Loucy (cell line): ENCODE measurements at regions not wholly inside any gene's neighbourhood (a gene's known extent, or its start where the extent isn't known, plus 50 kb on each side); places are given as distances from the start of the nearest gene placed in this dataset.

Source experiments
- H2AFZ ChIP-seq: fragments of 200-600 bp; sonication (generic); 2 replicates; pipeline ENCODE4 v1.6.0; 2016; ENCODE audit warnings: antibody characterized with exemption, mild to moderate bottlenecking, low read length, moderate library complexity
- H3F3A ChIP-seq: fragments of 200-600 bp; 2 replicates; pipeline ENCODE4 v1.6.0; 2016; ENCODE audit warnings: antibody characterized with exemption, low read depth, mild to moderate bottlenecking
- H3K27me3 ChIP-seq: fragments of 200-600 bp; sonication (generic); 2 replicates; pipeline ENCODE4 v1.6.1; 2014; ENCODE audit warnings: low read length, mild to moderate bottlenecking; ENCODE audit not compliant: insufficient read depth, poor library complexity, severe bottlenecking
- H3K36me3 ChIP-seq: fragments of 200-600 bp; sonication (generic); 2 replicates; pipeline ENCODE4 v1.6.1; 2016; ENCODE audit warnings: low read length; ENCODE audit not compliant: insufficient read depth
- H3K4me1 ChIP-seq: fragments of 200-600 bp; sonication (generic); 2 replicates; pipeline ENCODE4 v1.5.1; 2014; ENCODE audit warnings: low read length, mild to moderate bottlenecking; ENCODE audit not compliant: insufficient read depth, poor library complexity, severe bottlenecking
- H3K4me2 ChIP-seq: fragments of 200-600 bp; sonication (generic); 2 replicates; pipeline ENCODE4 v1.6.0; 2014; ENCODE audit warnings: antibody characterized with exemption, low read length, low read depth, mild to moderate bottlenecking; ENCODE audit not compliant: poor library complexity, severe bottlenecking
- H3K4me3 ChIP-seq: fragments of 200-600 bp; sonication (generic); 2 replicates; pipeline ENCODE4 v1.5.1; 2014; ENCODE audit warnings: low read length, mild to moderate bottlenecking, mixed read lengths; ENCODE audit not compliant: poor library complexity, severe bottlenecking
- H3K79me2 ChIP-seq: fragments of 200-600 bp; sonication (generic); 2 replicates; pipeline ENCODE4 v1.6.1; 2014; ENCODE audit warnings: low read length; ENCODE audit not compliant: insufficient read depth
- H3K9ac ChIP-seq: fragments of 200-600 bp; sonication (generic); 2 replicates; pipeline ENCODE4 v1.6.0; 2014; ENCODE audit warnings: mild to moderate bottlenecking, low read depth, low read length, moderate library complexity; ENCODE audit not compliant: poor library complexity, severe bottlenecking
- H3K9me2 ChIP-seq: fragments of 200-600 bp; sonication (generic); replicated peaks from 2 replicates; pipeline ENCODE4 v1.6.1; 2016; ENCODE audit warnings: low read depth, low read length, mixed read lengths
- H3K9me3 ChIP-seq: fragments of 200-600 bp; sonication (generic); 2 replicates; pipeline ENCODE4 v1.6.1; 2014; ENCODE audit warnings: mild to moderate bottlenecking, antibody characterized with exemption, low read length, low read depth; ENCODE audit not compliant: insufficient read depth
- H4K20me1 ChIP-seq: fragments of 200-600 bp; sonication (generic); 2 replicates; pipeline ENCODE4 v1.6.0; 2014; ENCODE audit warnings: antibody characterized with exemption, low read length, mild to moderate bottlenecking; ENCODE audit not compliant: insufficient read depth, poor library complexity, severe bottlenecking
- CTCF ChIP-seq: fragments of 200-600 bp; sonication (generic); conservative IDR thresholded peaks from 2 replicates; pipeline ENCODE4 v1.5.1; 2014; ENCODE audit warnings: mild to moderate bottlenecking, antibody characterized with exemption, low read length
- EZH2phosphoT487 ChIP-seq: fragments of 200-600 bp; IDR thresholded peaks from 2 replicates; pipeline ENCODE4 v1.6.1; 2018; ENCODE audit warnings: antibody characterized with exemption, mild to moderate bottlenecking, moderate library complexity, borderline replicate concordance

- Histone ChIP-seq H3K9me3 (peaks cover 2% of the 10 kb centered on the region; the same call in 1 of the 2 replicates), H3K36me3 (no peaks in the 10 kb centered on the region), H4K20me1 (no peaks in the 10 kb centered on the region), H3F3A (no peaks in the 10 kb centered on the region), H3K4me3 (no peak overlapping the region), H3K27me3 (no peaks in the 10 kb centered on the region), H3K4me1 (no peaks in the 10 kb centered on the region), H2AFZ (no peak overlapping the region), H3K79me2 (no peaks in the 10 kb centered on the region), H3K9ac (no peak overlapping the region), H3K9me2 (no peaks in the 10 kb centered on the region), H3K4me2 (no peak overlapping the region)
- TF ChIP-seq EZH2phosphoT487 = no peak
- no peak for TF ChIP-seq CTCF
Observed at GRCh38 chr5:110073534-110073933, 383.8 kb downstream of the MAN2A1 start.

- H4K20me1 ChIP-seq = no peaks in the 10 kb centered on the region
- no peaks in the 10 kb centered on the region for H3F3A ChIP-seq
- H3K9ac ChIP-seq = no peak overlapping the region
- no peak overlapping the region for H2AFZ ChIP-seq
- no peaks in the 10 kb centered on the region for H3K9me2 ChIP-seq
- H3K4me3 ChIP-seq = no peak overlapping the region
- H3K27me3 ChIP-seq = no peaks in the 10 kb centered on the region
- peaks cover 2% of the 10 kb centered on the region; the same call in 1 of the 2 replicates for H3K9me3 ChIP-seq
- no peak for TF ChIP-seq CTCF
- TF ChIP-seq EZH2phosphoT487 = no peak
- H3K4me2 ChIP-seq = no peak overlapping the region
- H3K4me1 ChIP-seq = no peaks in the 10 kb centered on the region
- H3K79me2 ChIP-seq = no peaks in the 10 kb centered on the region
- H3K36me3 ChIP-seq = no peaks in the 10 kb centered on the region
Observed at GRCh38 chr5:110075656-110076055, 385.9 kb downstream of the MAN2A1 start.

- Histone ChIP-seq H3K9me2 (no peaks in the 10 kb centered on the region), H3K4me2 (no peak overlapping the region), H3F3A (no peaks in the 10 kb centered on the region), H3K27me3 (no peaks in the 10 kb centered on the region), H3K36me3 (no peaks in the 10 kb centered on the region), H3K79me2 (no peaks in the 10 kb centered on the region), H3K9me3 (peaks cover 2% of the 10 kb centered on the region; the same call in 1 of the 2 replicates), H3K4me3 (no peak overlapping the region), H3K4me1 (no peaks in the 10 kb centered on the region), H4K20me1 (no peaks in the 10 kb centered on the region), H2AFZ (no peak overlapping the region), H3K9ac (no peak overlapping the region)
- TF ChIP-seq EZH2phosphoT487 = no peak
- no peak for TF ChIP-seq CTCF
Observed at GRCh38 chr5:110077147-110077546, 387.4 kb downstream of the MAN2A1 start.
